HUES48 (cell line): ENCODE measurements at regions not wholly inside any gene's neighbourhood (a gene's known extent, or its start where the extent isn't known, plus 50 kb on each side); places are given as distances from the start of the nearest gene placed in this dataset.
"Not testable (repeated sequence)": the region's sequence is repeated elsewhere in the genome, so short reads cannot be mapped to it uniquely, and the experiment has no call there.

Experiments
- H3K27ac ChIP-seq: one replicate; pipeline ENCODE4 v1.7.0; 2013; ENCODE audit warnings: low read depth, low read length, inconsistent platforms
- H3K27me3 ChIP-seq: 2 replicates; pipeline ENCODE4 v1.6.1; 2013; ENCODE audit warnings: mild to moderate bottlenecking, low read length; ENCODE audit not compliant: control insufficient read depth, insufficient read depth
- H3K36me3 ChIP-seq: 2 replicates; pipeline ENCODE4 v1.6.1; 2013; ENCODE audit warnings: low read length; ENCODE audit not compliant: control insufficient read depth, insufficient read depth
- H3K4me1 ChIP-seq: 2 replicates; pipeline ENCODE4 v1.6.1; 2013; ENCODE audit warnings: mild to moderate bottlenecking, low read length; ENCODE audit not compliant: control insufficient read depth, insufficient read depth
- H3K4me3 ChIP-seq: 2 replicates; pipeline ENCODE4 v1.5.1; 2013; ENCODE audit warnings: mild to moderate bottlenecking, low read depth, low read length
- H3K9ac ChIP-seq: 2 replicates; pipeline ENCODE4 v1.6.1; 2013; ENCODE audit warnings: mild to moderate bottlenecking, low read depth, low read length, moderate library complexity
- H3K9me3 ChIP-seq: 2 replicates; pipeline ENCODE4 v1.6.1; 2013; ENCODE audit warnings: low read length; ENCODE audit not compliant: control insufficient read depth, insufficient read depth

GRCh38 chr9:24816006-24816405 lies 270.3 kb upstream of the IZUMO3 start:
- Histone ChIP-seq H3K4me1 (peaks cover 6% of the 10 kb centered on the region; the same call in 1 of the 2 replicates), H3K27ac (no peak overlapping the region), H3K27me3 (no peaks in the 10 kb centered on the region), H3K36me3 (no peaks in the 10 kb centered on the region), H3K9me3 (no peaks in the 10 kb centered on the region), H3K9ac (no peak overlapping the region), H3K4me3 (no peak overlapping the region)

- Histone ChIP-seq H3K4me3 (no peak overlapping the region), H3K4me1 (peaks cover 5% of the 10 kb centered on the region; the same call in 1 of the 2 replicates), H3K27me3 (no peaks in the 10 kb centered on the region), H3K9ac (no peak overlapping the region), H3K9me3 (no peaks in the 10 kb centered on the region), H3K27ac (no peak overlapping the region), H3K36me3 (no peaks in the 10 kb centered on the region)
Observed at GRCh38 chr9:24801344-24801743, 255.6 kb upstream of the IZUMO3 start.

GRCh38 chr9:24793787-24794186 lies 248.1 kb upstream of the IZUMO3 start:
- H3K9me3 ChIP-seq: no peaks in the 10 kb centered on the region
- H3K4me3 ChIP-seq: no peak overlapping the region
- H3K27ac ChIP-seq: no peak overlapping the region
- H3K4me1 ChIP-seq: no peaks in the 10 kb centered on the region
- H3K36me3 ChIP-seq: no peaks in the 10 kb centered on the region
- H3K9ac ChIP-seq: no peak overlapping the region
- H3K27me3 ChIP-seq: no peaks in the 10 kb centered on the region

GRCh38 chr9:24776226-24776625 lies 230.5 kb upstream of the IZUMO3 start:
- Histone ChIP-seq H3K27ac (no peak overlapping the region), H3K4me1 (no peaks in the 10 kb centered on the region), H3K9me3 (peaks cover 29% of the 10 kb centered on the region), H3K27me3 (no peaks in the 10 kb centered on the region), H3K36me3 (no peaks in the 10 kb centered on the region), H3K9ac (no peak overlapping the region), H3K4me3 (no peak overlapping the region)

- H3K36me3 ChIP-seq, H3K4me1 ChIP-seq, H3K4me3 ChIP-seq, H3K27me3 ChIP-seq, H3K9ac ChIP-seq, H3K27ac ChIP-seq: not testable (repeated sequence)
- H3K9me3 ChIP-seq: peaks cover 29% of the 10 kb centered on the region
Observed at GRCh38 chr9:24774199-24774598, 228.5 kb upstream of the IZUMO3 start.

- H3K36me3 ChIP-seq: no peaks in the 10 kb centered on the region
- no peak overlapping the region for H3K4me3 ChIP-seq
- no peaks in the 10 kb centered on the region for H3K4me1 ChIP-seq
- no peak overlapping the region for H3K27ac ChIP-seq
- no peaks in the 10 kb centered on the region for H3K27me3 ChIP-seq
- H3K9me3 ChIP-seq: no peaks in the 10 kb centered on the region
- H3K9ac ChIP-seq: no peak overlapping the region
Observed at GRCh38 chr9:24766081-24766480, 220.4 kb upstream of the IZUMO3 start.

GRCh38 chr9:24765025-24765756 lies 219.5 kb upstream of the IZUMO3 start:
- no peaks in the 10 kb centered on the region for H3K9me3 ChIP-seq
- no peak overlapping the region for H3K9ac ChIP-seq
- no peaks in the 10 kb centered on the region for H3K36me3 ChIP-seq
- no peaks in the 10 kb centered on the region for H3K4me1 ChIP-seq
- H3K27ac ChIP-seq: no peak overlapping the region
- H3K27me3 ChIP-seq: no peaks in the 10 kb centered on the region
- no peak overlapping the region for H3K4me3 ChIP-seq

- Histone ChIP-seq H3K36me3 (no peaks in the 10 kb centered on the region), H3K4me3 (no peak overlapping the region), H3K27me3 (no peaks in the 10 kb centered on the region), H3K4me1 (no peaks in the 10 kb centered on the region), H3K9me3 (peaks cover 8% of the 10 kb centered on the region), H3K27ac (no peak overlapping the region), H3K9ac (no peak overlapping the region)
Observed at GRCh38 chr9:24738421-24738961, 192.8 kb upstream of the IZUMO3 start.

- H3K27ac ChIP-seq: no peak overlapping the region
- no peaks in the 10 kb centered on the region; the same call in 1 of the 2 replicates for H3K4me1 ChIP-seq
Observed at GRCh38 chr9:24731754-24732153, 186.1 kb upstream of the IZUMO3 start.

GRCh38 chr9:24721621-24722020 lies 175.9 kb upstream of the IZUMO3 start:
- H3K36me3 ChIP-seq: no peaks in the 10 kb centered on the region
- H3K4me1 ChIP-seq: no peaks in the 10 kb centered on the region
- no peak overlapping the region for H3K9ac ChIP-seq
- no peak overlapping the region for H3K27ac ChIP-seq
- H3K9me3 ChIP-seq: no peaks in the 10 kb centered on the region
- no peak overlapping the region for H3K4me3 ChIP-seq
- H3K27me3 ChIP-seq: no peaks in the 10 kb centered on the region

More at GRCh38 chr9:24731754-24732153, 186.1 kb upstream of the IZUMO3 start:
- Histone ChIP-seq H3K9ac (no peak overlapping the region), H3K27me3 (no peaks in the 10 kb centered on the region), H3K4me3 (no peak overlapping the region), H3K9me3 (no peaks in the 10 kb centered on the region), H3K36me3 (no peaks in the 10 kb centered on the region)

GRCh38 chr9:24712206-24712605 lies 166.5 kb upstream of the IZUMO3 start:
- Histone ChIP-seq H3K36me3 (no peaks in the 10 kb centered on the region), H3K9ac (no peak overlapping the region), H3K27ac (no peak overlapping the region), H3K27me3 (no peaks in the 10 kb centered on the region), H3K4me1 (no peaks in the 10 kb centered on the region), H3K4me3 (no peak overlapping the region), H3K9me3 (no peaks in the 10 kb centered on the region)
